Mesothelial cell of epicardium (in vitro differentiated cells): ENCODE measurements at regions not wholly inside any gene's neighbourhood (a gene's known extent, or its start where the extent isn't known, plus 50 kb on each side); places are given as distances from the start of the nearest gene placed in this dataset.

Experiments used
- DNase-seq, 2 experiments: peaks; one replicate each; pipeline ENCODE4 v3.0.0; 2021; ENCODE audit warnings: low spot score in 2 of 2; ENCODE audit not compliant: unreplicated experiment in 2 of 2
- H3K27ac Mint-ChIP-seq: 2 replicates; pipeline ENCODE4 v1.8.0; 2021; ENCODE audit warnings: mixed read lengths
- H3K27me3 Mint-ChIP-seq: 2 replicates; pipeline ENCODE4 v1.8.0; 2021; ENCODE audit warnings: low read depth, mixed read lengths
- H3K36me3 Mint-ChIP-seq: 2 replicates; pipeline ENCODE4 v1.8.0; 2021; ENCODE audit warnings: mixed read lengths
- H3K4me1 Mint-ChIP-seq: 2 replicates; pipeline ENCODE4 v1.8.0; 2021; ENCODE audit warnings: mixed read lengths
- H3K4me3 Mint-ChIP-seq: 2 replicates; pipeline ENCODE4 v1.8.0; 2021; ENCODE audit warnings: mild to moderate bottlenecking, moderate library complexity, mixed read lengths
- H3K9me3 Mint-ChIP-seq: 2 replicates; pipeline ENCODE4 v1.8.0; 2021; ENCODE audit warnings: mixed read lengths
- CTCF ChIP-seq: fragments of 200-600 bp; sonication (generic); IDR thresholded peaks from one replicate; pipeline ENCODE4 v1.5.0; 2021; ENCODE audit warnings: antibody characterized with exemption; ENCODE audit not compliant: unreplicated experiment

GRCh38 chr2:41722668-41723369 lies 325.0 kb upstream of the PKDCC start:
- Mint-ChIP-seq H3K36me3 (no peaks in the 10 kb centered on the region), H3K27ac (peak overlapping the region; percentile 81), H3K4me3 (no peak overlapping the region), H3K27me3 (no peaks in the 10 kb centered on the region), H3K9me3 (no peaks in the 10 kb centered on the region), H3K4me1 (peaks cover 21% of the 10 kb centered on the region)
- TF ChIP-seq CTCF, result no peak
- DNase-seq, result no peak

- no peak for DNase-seq
- no peak overlapping the region for H3K4me3 Mint-ChIP-seq
- no peaks in the 10 kb centered on the region for H3K9me3 Mint-ChIP-seq
- H3K4me1 Mint-ChIP-seq, result peaks cover 24% of the 10 kb centered on the region
- no peaks in the 10 kb centered on the region for H3K36me3 Mint-ChIP-seq
- H3K27me3 Mint-ChIP-seq, result no peaks in the 10 kb centered on the region
- no peak for TF ChIP-seq CTCF
- peak overlapping the region; percentile 81 for H3K27ac Mint-ChIP-seq
Measured at GRCh38 chr2:41723526-41723925, 324.3 kb upstream of the PKDCC start.

- H3K36me3 Mint-ChIP-seq, result no peaks in the 10 kb centered on the region
- DNase-seq, result no peak
- H3K4me3 Mint-ChIP-seq, result no peak overlapping the region
- H3K4me1 Mint-ChIP-seq, result peaks cover 26% of the 10 kb centered on the region
- no peaks in the 10 kb centered on the region for H3K9me3 Mint-ChIP-seq
- H3K27me3 Mint-ChIP-seq, result no peaks in the 10 kb centered on the region
- no peak overlapping the region for H3K27ac Mint-ChIP-seq
- no peak for TF ChIP-seq CTCF
Measured at GRCh38 chr2:41724465-41724864, 323.4 kb upstream of the PKDCC start.

GRCh38 chr2:41725901-41726300 lies 321.9 kb upstream of the PKDCC start:
- TF ChIP-seq CTCF, result no peak
- Mint-ChIP-seq H3K4me3 (no peak overlapping the region), H3K4me1 (peaks cover 22% of the 10 kb centered on the region), H3K27me3 (no peaks in the 10 kb centered on the region), H3K36me3 (no peaks in the 10 kb centered on the region), H3K9me3 (no peaks in the 10 kb centered on the region), H3K27ac (no peak overlapping the region)
- no peak for DNase-seq

- no peak overlapping the region for H3K27ac Mint-ChIP-seq
- H3K4me1 Mint-ChIP-seq, result peaks cover 21% of the 10 kb centered on the region
- TF ChIP-seq CTCF, result no peak
- H3K36me3 Mint-ChIP-seq, result no peaks in the 10 kb centered on the region
- H3K9me3 Mint-ChIP-seq, result no peaks in the 10 kb centered on the region
- H3K4me3 Mint-ChIP-seq, result no peak overlapping the region
- no peaks in the 10 kb centered on the region for H3K27me3 Mint-ChIP-seq
- no peak for DNase-seq
Measured at GRCh38 chr2:41726364-41726763, 321.5 kb upstream of the PKDCC start.

- no peaks in the 10 kb centered on the region for H3K36me3 Mint-ChIP-seq
- no peaks in the 10 kb centered on the region for H3K9me3 Mint-ChIP-seq
- no peak overlapping the region for H3K27ac Mint-ChIP-seq
- no peak for TF ChIP-seq CTCF
- no peaks in the 10 kb centered on the region for H3K27me3 Mint-ChIP-seq
- H3K4me1 Mint-ChIP-seq, result peaks cover 21% of the 10 kb centered on the region
- no peak overlapping the region for H3K4me3 Mint-ChIP-seq
- no peak for DNase-seq
Measured at GRCh38 chr2:41727152-41727551, 320.7 kb upstream of the PKDCC start.
